HT-29 (cell line): ENCODE measurements at regions not wholly inside any gene's neighbourhood (a gene's known extent, or its start where the extent isn't known, plus 50 kb on each side); places are given as distances from the start of the nearest gene placed in this dataset.

Source experiments
- DNase-seq: peaks from one replicate; pipeline ENCODE4 v3.0.0-alpha.2; 2015; ENCODE audit warnings: low spot score

GRCh38 chr2:134074619-134075018 is 179.3 kb upstream of the MGAT5 start:
- no peak for DNase-seq

- DNase-seq, result no peak
These were observed 178.7 kb upstream of the MGAT5 start for GRCh38 chr2:134075204-134075603.

- no peak for DNase-seq
These were observed 175.5 kb upstream of the MGAT5 start for GRCh38 chr2:134078354-134078753.

- no peak for DNase-seq
These were observed 174.5 kb upstream of the MGAT5 start for GRCh38 chr2:134079373-134079772.

DNA sequence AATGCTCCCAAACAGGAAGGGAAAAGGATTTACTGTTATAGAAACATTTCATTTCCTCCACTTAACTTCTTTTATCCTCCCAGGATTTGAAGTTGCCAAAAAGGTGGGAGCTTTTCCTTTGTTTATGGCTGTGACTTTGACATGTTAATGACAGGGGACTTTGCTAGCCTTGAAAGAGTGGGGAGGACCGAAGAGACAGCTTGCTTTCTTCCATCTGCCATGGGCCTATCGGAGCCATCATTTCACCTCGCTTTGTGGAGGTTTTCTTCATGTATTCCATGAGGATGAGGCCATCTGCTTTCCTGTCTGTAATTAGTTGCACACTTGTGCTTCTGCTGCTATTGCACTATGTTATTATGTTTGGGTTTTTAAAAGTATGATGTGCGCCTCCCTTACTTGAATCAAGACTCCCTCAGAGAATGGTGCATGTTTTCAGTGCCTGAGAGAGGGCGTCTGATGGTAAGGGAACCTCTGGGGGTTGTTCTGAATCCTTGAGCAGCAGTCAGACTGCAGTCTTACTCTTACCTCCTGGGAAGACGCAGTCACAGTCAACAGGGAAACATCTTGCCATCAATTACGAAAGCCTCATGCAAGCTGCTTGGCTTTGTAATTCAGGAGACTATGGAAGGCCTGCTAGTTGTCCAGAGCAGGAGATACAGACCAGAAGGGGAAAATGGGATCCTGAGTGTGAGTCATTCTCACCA is 173.3 kb upstream of the MGAT5 start:
- DNase-seq, result no peak

GRCh38 chr2:134081238-134081938 is 172.5 kb upstream of the MGAT5 start:
- DNase-seq, result no peak

- no peak for DNase-seq
These were observed 170.3 kb upstream of the MGAT5 start for GRCh38 chr2:134083548-134083947.

- DNase-seq, result no peak
These were observed 167.2 kb upstream of the MGAT5 start for GRCh38 chr2:134086594-134087219.

DNA sequence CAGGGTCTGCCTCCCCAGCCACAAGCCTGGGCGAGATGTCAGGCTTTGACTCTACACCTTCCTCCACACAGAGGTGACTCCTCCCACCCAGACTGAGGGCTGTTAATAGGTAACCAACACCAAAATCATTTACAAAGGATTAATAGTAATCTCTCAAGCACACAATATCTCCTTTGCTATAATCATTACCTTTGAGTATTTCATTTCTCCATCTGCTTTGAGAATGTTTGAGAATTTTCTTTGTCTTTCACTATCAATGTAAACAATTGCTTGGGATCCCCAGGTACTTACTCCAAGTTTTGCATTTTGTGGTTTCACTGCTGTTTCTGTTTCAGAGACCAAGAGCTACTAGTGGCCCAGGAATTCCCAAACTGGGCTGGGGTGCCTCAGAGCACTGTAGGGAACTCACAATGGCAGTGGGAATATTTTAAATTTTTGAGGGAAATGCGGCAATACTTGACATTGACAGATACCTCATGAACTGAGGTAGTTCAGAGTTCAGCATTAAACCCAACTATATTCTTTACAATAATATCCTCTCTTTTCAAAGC is 166.4 kb upstream of the MGAT5 start:
- peak; percentile 5 for DNase-seq

- peak; percentile 7 for DNase-seq
These were observed 164.4 kb upstream of the MGAT5 start for GRCh38 chr2:134089454-134089853.

GRCh38 chr2:134097740-134098139 is 156.1 kb upstream of the MGAT5 start:
- no peak for DNase-seq

GRCh38 chr2:134098321-134098720 is 155.6 kb upstream of the MGAT5 start:
- DNase-seq, result no peak

GRCh38 chr2:134099273-134099672 is 154.6 kb upstream of the MGAT5 start:
- no peak for DNase-seq

- no peak for DNase-seq
These were observed 150.7 kb upstream of the MGAT5 start for GRCh38 chr2:134103196-134103595.

GRCh38 chr2:134104754-134105153 is 149.1 kb upstream of the MGAT5 start:
- no peak for DNase-seq

DNA sequence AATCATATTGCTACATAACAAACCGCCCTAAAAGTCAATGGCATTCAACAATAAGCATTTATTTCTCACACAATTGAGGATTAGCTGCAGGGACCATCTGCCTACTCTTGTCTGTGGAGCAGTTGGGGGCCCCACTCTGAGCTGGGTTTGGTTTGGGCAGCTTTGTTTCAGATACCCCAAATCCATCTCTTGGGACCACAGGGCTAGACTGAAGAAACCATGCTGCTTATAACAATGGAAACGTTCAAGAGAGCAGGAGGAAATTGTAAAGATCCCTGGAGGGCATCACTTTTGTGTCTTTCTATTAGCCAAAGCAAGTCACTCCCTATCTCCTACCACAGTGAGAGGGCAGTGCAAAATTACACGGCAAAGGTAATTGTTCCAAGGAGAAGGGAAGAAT is 146.5 kb upstream of the MGAT5 start:
- no peak for DNase-seq

DNA sequence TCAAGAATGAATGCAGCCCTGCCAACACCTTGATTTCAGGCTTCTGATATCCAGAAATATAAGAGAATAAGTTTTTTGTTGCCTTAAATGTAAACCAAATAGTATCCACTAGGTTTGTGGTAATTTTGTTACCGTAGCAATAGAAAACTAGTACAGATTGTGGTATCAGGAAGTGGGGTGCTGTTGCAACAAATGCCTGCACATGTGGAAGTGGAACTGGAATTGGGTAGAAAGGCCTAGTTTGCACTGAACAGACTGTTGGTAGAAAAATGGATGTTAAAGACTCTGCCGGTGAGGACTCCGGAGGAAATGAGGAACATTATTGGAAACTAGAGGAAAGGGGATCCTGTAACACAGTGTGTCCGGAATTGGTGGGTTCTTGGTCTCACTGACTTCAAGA is 145.8 kb upstream of the MGAT5 start:
- DNase-seq, result no peak

DNA sequence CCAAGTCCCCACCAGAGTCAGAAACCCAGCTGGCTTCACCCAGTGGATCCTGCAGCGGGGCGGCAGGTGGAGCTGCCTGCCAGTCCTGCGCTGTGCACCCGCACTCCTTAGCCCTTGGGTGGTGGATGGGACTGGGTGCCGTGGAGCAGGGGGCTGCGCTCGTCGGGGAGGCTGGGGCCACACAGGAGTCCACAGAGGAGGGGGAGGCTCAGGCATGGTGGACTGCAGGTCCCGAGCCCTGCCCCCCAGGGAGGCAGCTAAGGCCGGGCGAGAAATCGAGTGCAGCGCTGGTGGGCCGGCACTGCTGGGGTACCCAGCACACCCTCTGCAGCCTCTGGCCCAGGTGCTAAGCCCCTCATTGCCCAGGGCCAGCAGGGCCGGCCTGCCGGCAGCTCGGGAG is 144.6 kb upstream of the MGAT5 start:
- DNase-seq, result no peak

- no peak for DNase-seq
These were observed 144.1 kb upstream of the MGAT5 start for GRCh38 chr2:134109725-134110124.

DNA sequence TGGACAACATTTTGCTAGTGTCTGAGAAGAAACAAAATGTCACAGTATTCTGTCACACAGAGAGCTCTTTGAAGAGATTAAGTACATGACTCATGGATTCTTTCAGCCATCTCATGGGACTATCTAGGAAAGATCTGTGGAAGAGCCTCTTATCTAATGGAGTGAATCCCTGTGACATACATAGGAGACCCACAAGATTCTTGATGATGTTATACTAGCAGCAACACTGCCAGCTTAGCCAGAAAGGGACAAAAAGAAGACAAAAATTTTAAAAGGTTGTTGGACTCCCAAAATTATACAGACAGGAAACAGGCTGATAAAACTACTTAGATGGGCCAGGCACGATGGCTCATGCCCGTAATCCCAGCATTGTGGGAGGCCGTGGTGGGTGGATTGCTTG is 143.3 kb upstream of the MGAT5 start:
- no peak for DNase-seq

- no peak for DNase-seq
These were observed 136.2 kb upstream of the MGAT5 start for GRCh38 chr2:134117676-134118075.

GRCh38 chr2:134118279-134119116 is 135.4 kb upstream of the MGAT5 start:
- peak; percentile 95 for DNase-seq
